ENCODE measurements at regions not wholly inside any gene's neighbourhood (a gene's known extent, or its start where the extent isn't known, plus 50 kb on each side); places are given as distances from the start of the nearest gene placed in this dataset.

- TF ChIP-seq, protein P1, sequence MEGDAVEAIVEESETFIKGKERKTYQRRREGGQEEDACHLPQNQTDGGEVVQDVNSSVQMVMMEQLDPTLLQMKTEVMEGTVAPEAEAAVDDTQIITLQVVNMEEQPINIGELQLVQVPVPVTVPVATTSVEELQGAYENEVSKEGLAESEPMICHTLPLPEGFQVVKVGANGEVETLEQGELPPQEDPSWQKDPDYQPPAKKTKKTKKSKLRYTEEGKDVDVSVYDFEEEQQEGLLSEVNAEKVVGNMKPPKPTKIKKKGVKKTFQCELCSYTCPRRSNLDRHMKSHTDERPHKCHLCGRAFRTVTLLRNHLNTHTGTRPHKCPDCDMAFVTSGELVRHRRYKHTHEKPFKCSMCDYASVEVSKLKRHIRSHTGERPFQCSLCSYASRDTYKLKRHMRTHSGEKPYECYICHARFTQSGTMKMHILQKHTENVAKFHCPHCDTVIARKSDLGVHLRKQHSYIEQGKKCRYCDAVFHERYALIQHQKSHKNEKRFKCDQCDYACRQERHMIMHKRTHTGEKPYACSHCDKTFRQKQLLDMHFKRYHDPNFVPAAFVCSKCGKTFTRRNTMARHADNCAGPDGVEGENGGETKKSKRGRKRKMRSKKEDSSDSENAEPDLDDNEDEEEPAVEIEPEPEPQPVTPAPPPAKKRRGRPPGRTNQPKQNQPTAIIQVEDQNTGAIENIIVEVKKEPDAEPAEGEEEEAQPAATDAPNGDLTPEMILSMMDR (IDR thresholded peaks at IDR 0.05; ENCODE audit: insufficient read depth, low read length, severe bottlenecking), result no peak
- H3K4me3 ChIP-seq (ENCODE audit: low read depth, low read length), result no peak overlapping the region
- H3K27me3 ChIP-seq (ENCODE audit: control insufficient read depth, insufficient read depth, low read length), result no peaks in the 10 kb centered on the region
- FAIRE-seq (no peak), DNase-seq (ENCODE audit: low read depth) (no peak)
- no peaks in the 10 kb centered on the region for H3K36me3 ChIP-seq (ENCODE audit: control insufficient read depth, insufficient read depth, low read length)
Measured at GRCh38 chr3:74302281-74302680, 312.2 kb downstream of the CNTN3 start.

GRCh38 chr3:74301056-74301455, 313.4 kb downstream of the CNTN3 start:
- Histone ChIP-seq H3K27me3 (ENCODE audit: control insufficient read depth, insufficient read depth, low read length) (no peaks in the 10 kb centered on the region), H3K4me3 (ENCODE audit: low read depth, low read length) (no peak overlapping the region), H3K36me3 (ENCODE audit: control insufficient read depth, insufficient read depth, low read length) (no peaks in the 10 kb centered on the region)
- TF ChIP-seq, protein P1 (IDR thresholded peaks at IDR 0.05; ENCODE audit: insufficient read depth, low read length, severe bottlenecking), result no peak
- FAIRE-seq, result no peak
- no peak for DNase-seq (ENCODE audit: low read depth)

GRCh38 chr3:74295479-74295878, 319.0 kb downstream of the CNTN3 start:
- FAIRE-seq (no peak), DNase-seq (ENCODE audit: low read depth) (no peak)
- no peaks in the 10 kb centered on the region for H3K27me3 ChIP-seq (ENCODE audit: control insufficient read depth, insufficient read depth, low read length)
- H3K4me3 ChIP-seq (ENCODE audit: low read depth, low read length), result no peak overlapping the region
- no peaks in the 10 kb centered on the region for H3K36me3 ChIP-seq (ENCODE audit: control insufficient read depth, insufficient read depth, low read length)
- TF ChIP-seq, protein P1 (IDR thresholded peaks at IDR 0.05; ENCODE audit: insufficient read depth, low read length, severe bottlenecking), result no peak

- FAIRE-seq (no peak), DNase-seq (ENCODE audit: low read depth) (no peak)
- TF ChIP-seq, protein P1 (IDR thresholded peaks at IDR 0.05; ENCODE audit: insufficient read depth, low read length, severe bottlenecking), result no peak
- H3K36me3 ChIP-seq (ENCODE audit: control insufficient read depth, insufficient read depth, low read length), result no peaks in the 10 kb centered on the region
- H3K27me3 ChIP-seq (ENCODE audit: control insufficient read depth, insufficient read depth, low read length), result no peaks in the 10 kb centered on the region
- H3K4me3 ChIP-seq (ENCODE audit: low read depth, low read length), result no peak overlapping the region
Measured at GRCh38 chr3:74288761-74289160, 325.7 kb downstream of the CNTN3 start.

- no peak for DNase-seq (ENCODE audit: low read depth)
- H3K4me3 ChIP-seq (ENCODE audit: low read depth, low read length), result no peak overlapping the region
- H3K36me3 ChIP-seq (ENCODE audit: control insufficient read depth, insufficient read depth, low read length), result no peaks in the 10 kb centered on the region
- no peaks in the 10 kb centered on the region for H3K27me3 ChIP-seq (ENCODE audit: control insufficient read depth, insufficient read depth, low read length)
- TF ChIP-seq, protein P1 (IDR thresholded peaks at IDR 0.05; ENCODE audit: insufficient read depth, low read length, severe bottlenecking), result no peak
- FAIRE-seq, result no peak
Measured at GRCh38 chr3:74287557-74287956, 326.9 kb downstream of the CNTN3 start.

DNA sequence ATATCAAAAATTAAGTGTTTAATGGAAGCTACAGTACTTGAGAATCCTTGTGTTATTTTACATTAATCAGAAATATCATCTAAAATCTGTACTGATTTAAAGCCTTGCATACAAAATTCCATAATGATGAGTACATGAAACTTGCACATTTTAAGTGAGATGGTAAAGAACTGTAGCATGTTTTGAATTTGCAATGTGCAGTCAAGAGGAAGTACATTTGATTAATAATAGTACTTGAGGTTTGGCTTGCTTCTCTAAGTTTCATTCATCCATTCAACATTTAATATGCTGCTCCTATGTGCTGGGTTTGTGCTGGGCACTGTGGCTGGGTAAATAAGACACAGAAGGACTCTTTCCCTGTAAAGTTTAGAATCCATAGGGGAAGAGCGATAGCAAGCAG, 332.3 kb downstream of the CNTN3 start:
- TF ChIP-seq, protein P1 (IDR thresholded peaks at IDR 0.05; ENCODE audit: insufficient read depth, low read length, severe bottlenecking), result no peak
- H3K27me3 ChIP-seq (ENCODE audit: control insufficient read depth, insufficient read depth, low read length), result no peaks in the 10 kb centered on the region
- DNase-seq (ENCODE audit: low read depth), result no peak
- H3K36me3 ChIP-seq (ENCODE audit: control insufficient read depth, insufficient read depth, low read length), result no peaks in the 10 kb centered on the region
- no peak for FAIRE-seq
- H3K4me3 ChIP-seq (ENCODE audit: low read depth, low read length), result no peak overlapping the region
